H9 (cell line): ENCODE measurements at regions not wholly inside any gene's neighbourhood (a gene's known extent, or its start where the extent isn't known, plus 50 kb on each side); places are given as distances from the start of the nearest gene placed in this dataset.

Experiments used
- DNase-seq: peaks from one replicate; pipeline ENCODE4 v3.0.0-alpha.2; 2017
- H2AFZ ChIP-seq: one replicate; pipeline ENCODE4 v1.6.1; 2013; ENCODE audit warnings: mild to moderate bottlenecking, low read length, control low read depth, moderate library complexity
- H2AK5ac ChIP-seq: 2 replicates; pipeline ENCODE4 v1.6.1; 2013; ENCODE audit warnings: low read length, control low read depth, mixed read lengths; ENCODE audit not compliant: insufficient read length
- H2BK120ac ChIP-seq: one replicate; pipeline ENCODE4 v1.6.1; 2013; ENCODE audit warnings: low read depth, mild to moderate bottlenecking, low read length, control low read depth, inconsistent platforms; ENCODE audit not compliant: poor library complexity, severe bottlenecking
- H2BK12ac ChIP-seq: 2 replicates; pipeline ENCODE4 v1.6.1; 2013; ENCODE audit warnings: low read length, control low read depth, mixed read lengths, low read depth; ENCODE audit not compliant: insufficient read length
- H2BK15ac ChIP-seq: 2 replicates; pipeline ENCODE4 v1.6.1; 2013; ENCODE audit warnings: low read depth, low read length, control low read depth
- H2BK20ac ChIP-seq: one replicate; pipeline ENCODE4 v1.6.1; 2013; ENCODE audit warnings: low read depth, mild to moderate bottlenecking, low read length, control low read depth, inconsistent platforms; ENCODE audit not compliant: poor library complexity, severe bottlenecking
- H2BK5ac ChIP-seq: 2 replicates; pipeline ENCODE4 v1.6.1; 2013; ENCODE audit warnings: low read length, control low read depth, mixed read lengths; ENCODE audit not compliant: insufficient read length
- H3K14ac ChIP-seq: 2 replicates; pipeline ENCODE4 v1.6.1; 2013; ENCODE audit warnings: low read length, control low read depth; ENCODE audit not compliant: insufficient read depth
- H3K18ac ChIP-seq: 2 replicates; pipeline ENCODE4 v1.6.1; 2013; ENCODE audit warnings: low read depth, mild to moderate bottlenecking, mixed read lengths, low read length, control low read depth; ENCODE audit not compliant: insufficient read length
- H3K23ac ChIP-seq: 2 replicates; pipeline ENCODE4 v1.6.1; 2013; ENCODE audit warnings: low read length, control low read depth, mixed read lengths, low read depth; ENCODE audit not compliant: insufficient read length
- H3K23me2 ChIP-seq: 2 replicates; pipeline ENCODE4 v1.6.1; 2013; ENCODE audit warnings: low read depth, mild to moderate bottlenecking, mixed read lengths, low read length, control low read depth; ENCODE audit not compliant: insufficient read length, poor library complexity, severe bottlenecking
- H3K27ac ChIP-seq: 2 replicates; pipeline ENCODE4 v1.5.1; 2013; ENCODE audit warnings: low read length, control low read depth, mixed read lengths, low read depth; ENCODE audit not compliant: insufficient read length
- H3K27me3 ChIP-seq: 2 replicates; pipeline ENCODE4 v1.6.1; 2013; ENCODE audit warnings: low read length, control low read depth, inconsistent platforms; ENCODE audit not compliant: insufficient read depth
- H3K4ac ChIP-seq: 2 replicates; pipeline ENCODE4 v1.6.1; 2013; ENCODE audit warnings: low read depth, mild to moderate bottlenecking, control low read depth, inconsistent platforms, low read length, moderate library complexity
- H3K4me1 ChIP-seq: 2 replicates; pipeline ENCODE4 v1.6.1; 2013; ENCODE audit warnings: low read length, control low read depth, inconsistent platforms; ENCODE audit not compliant: insufficient read depth
- H3K4me2 ChIP-seq: 2 replicates; pipeline ENCODE4 v1.6.1; 2013; ENCODE audit warnings: low read length, control low read depth, mixed read lengths; ENCODE audit not compliant: insufficient read length, insufficient read depth
- H3K56ac ChIP-seq: 2 replicates; pipeline ENCODE4 v1.6.1; 2013; ENCODE audit warnings: low read depth, mild to moderate bottlenecking, mixed read lengths, low read length, control low read depth; ENCODE audit not compliant: insufficient read length
- H3K79me1 ChIP-seq: 2 replicates; pipeline ENCODE4 v1.6.1; 2013; ENCODE audit warnings: low read depth, mild to moderate bottlenecking, moderate library complexity, low read length, control low read depth, inconsistent platforms; ENCODE audit not compliant: insufficient read depth, poor library complexity, severe bottlenecking
- H3K79me2 ChIP-seq: 2 replicates; pipeline ENCODE4 v1.6.1; 2013; ENCODE audit warnings: low read length, control low read depth, inconsistent platforms; ENCODE audit not compliant: insufficient read depth
- H3K9ac ChIP-seq: 2 replicates; pipeline ENCODE4 v1.6.1; 2013; ENCODE audit warnings: low read length, control low read depth, mixed read lengths; ENCODE audit not compliant: insufficient read length; ENCODE audit errors: extremely low read depth
- H3K9me3 ChIP-seq: one replicate; pipeline ENCODE4 v1.6.1; 2013; ENCODE audit warnings: low read depth, low read length, inconsistent platforms; ENCODE audit not compliant: control insufficient read depth
- H3T11ph ChIP-seq: one replicate; pipeline ENCODE4 v1.6.1; 2013; ENCODE audit warnings: mild to moderate bottlenecking, low read length, control low read depth, inconsistent platforms
- H4K20me1 ChIP-seq: one replicate; pipeline ENCODE4 v1.6.1; 2013; ENCODE audit not compliant: control insufficient read depth, insufficient read length, insufficient read depth
- H4K5ac ChIP-seq: 2 replicates; pipeline ENCODE4 v1.6.1; 2013; ENCODE audit warnings: low read depth, mild to moderate bottlenecking, mixed read lengths, low read length, control low read depth; ENCODE audit not compliant: insufficient read length
- H4K8ac ChIP-seq: replicated peaks from 2 replicates; pipeline ENCODE4 v1.6.1; 2013; ENCODE audit warnings: low read length, control low read depth, mixed read lengths, low read depth; ENCODE audit not compliant: insufficient read length
- H4K91ac ChIP-seq: 2 replicates; pipeline ENCODE4 v1.6.1; 2013; ENCODE audit warnings: low read depth, mild to moderate bottlenecking, moderate library complexity, mixed read lengths, low read length, control low read depth; ENCODE audit not compliant: insufficient read length
- H3K27ac Mint-ChIP-seq, 3 experiments: 2 replicates in 2 of 3; 3 replicates in 1 of 3; pipeline ENCODE4 v1.8.0; 2020 to 2021; ENCODE audit warnings: mixed read lengths in 3 of 3, mild to moderate bottlenecking in 1 of 3, moderate library complexity in 1 of 3
- H3K27me3 Mint-ChIP-seq: 2 replicates; pipeline ENCODE4 v1.8.0; 2021; ENCODE audit warnings: low read depth, mild to moderate bottlenecking, moderate library complexity, mixed read lengths
- H3K36me3 Mint-ChIP-seq, 3 experiments: 2 replicates in 2 of 3; 3 replicates in 1 of 3; pipeline ENCODE4 v1.8.0; 2020 to 2021; ENCODE audit warnings: low read depth in 3 of 3, mixed read lengths in 3 of 3; ENCODE audit not compliant: insufficient read depth in 1 of 3
- H3K4me1 Mint-ChIP-seq, 2 experiments: 2 replicates each; pipeline ENCODE4 v1.8.0; 2020; ENCODE audit warnings: mixed read lengths in 2 of 2
- H3K4me3 Mint-ChIP-seq, 2 experiments: 2 replicates in 1 of 2; 3 replicates in 1 of 2; pipeline ENCODE4 v1.8.0; 2020 to 2021; ENCODE audit warnings: mild to moderate bottlenecking in 2 of 2, mixed read lengths in 2 of 2, moderate library complexity in 1 of 2
- H3K9me3 Mint-ChIP-seq, 2 experiments: 2 replicates in 1 of 2; 3 replicates in 1 of 2; pipeline ENCODE4 v1.8.0; 2020; ENCODE audit warnings: mild to moderate bottlenecking in 2 of 2, mixed read lengths in 2 of 2, moderate library complexity in 1 of 2
- CTCF ChIP-seq: fragments of 200-600 bp; sonication (generic); conservative IDR thresholded peaks from 3 replicates; pipeline ENCODE4 v1.8.0; 2021; ENCODE audit warnings: antibody characterized with exemption, mild to moderate bottlenecking
- WGBS: extraction: QIAGEN DNeasy Blood & Tissue Kit; methylation state at CpG from one replicate; pipeline ENCODE4 v1.1.7; 2013; ENCODE audit warnings: missing lambda C conversion rate, low lambda C conversion rate, mixed read lengths; ENCODE audit not compliant: insufficient read length; ENCODE audit errors: extremely low coverage; 5-methylcytosine and 5-hydroxymethylcytosine counted together

DNA sequence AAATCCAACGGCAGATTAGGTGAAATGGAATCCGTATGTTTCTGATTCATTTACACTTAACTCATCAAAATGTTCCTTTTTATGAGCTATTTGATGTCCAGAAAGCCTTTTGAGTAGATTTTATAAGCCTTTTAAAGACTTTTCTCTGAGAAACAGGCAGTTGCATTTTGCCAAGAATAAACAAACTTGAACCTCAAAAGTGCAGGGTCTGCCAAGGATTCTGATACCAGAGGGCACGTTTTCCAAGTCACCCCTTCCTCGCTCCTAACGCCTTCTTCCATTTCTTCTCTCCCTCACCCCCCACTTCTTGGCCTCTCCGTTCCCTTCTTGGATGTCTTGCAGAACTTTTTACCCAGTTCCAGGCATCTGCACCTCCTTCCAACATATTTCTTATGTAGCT is 200.6 kb upstream of the TBX3 start:
- H3K27ac Mint-ChIP-seq, result no peak overlapping the region

More for the DNA sequence above, 200.6 kb upstream of the TBX3 start:
- Histone ChIP-seq H2BK15ac (no peak overlapping the region), H3K27ac (no peak overlapping the region), H2BK12ac (no peak overlapping the region), H2BK120ac (no peak overlapping the region), H3K9ac (no peak overlapping the region), H3K23me2 (no peaks in the 10 kb centered on the region), H3K4me2 (no peak overlapping the region), H4K91ac (no peak overlapping the region), H3K4me1 (no peaks in the 10 kb centered on the region), H2BK20ac (no peak overlapping the region), H3K9me3 (no peaks in the 10 kb centered on the region), H3K27me3 (no peaks in the 10 kb centered on the region), H2AK5ac (no peak overlapping the region), H3K14ac (no peak overlapping the region), H4K5ac (no peak overlapping the region), H3K4ac (no peak overlapping the region), H3T11ph (no peak overlapping the region), H4K8ac (no peak overlapping the region), H3K79me1 (no peaks in the 10 kb centered on the region), H3K79me2 (no peaks in the 10 kb centered on the region), H3K56ac (no peak overlapping the region), H3K18ac (no peak overlapping the region), H4K20me1 (no peaks in the 10 kb centered on the region), H3K23ac (no peak overlapping the region), H2AFZ (no peak overlapping the region), H2BK5ac (no peak overlapping the region)
- WGBS, result no CpG with 5 or more reads among the region's 6 CpGs
- peaks cover 4 to 5% of the 10 kb centered on the region in 2 experiments for H3K4me1 Mint-ChIP-seq
- no peaks in the 10 kb centered on the region for H3K9me3 Mint-ChIP-seq
- H3K36me3 Mint-ChIP-seq, result no peaks in the 10 kb centered on the region
- peaks cover 5% of the 10 kb centered on the region for H3K27me3 Mint-ChIP-seq
- no peak for TF ChIP-seq CTCF
- no peak for DNase-seq
- no peak overlapping the region for H3K4me3 Mint-ChIP-seq
